GM19395 (cell line): ENCODE measurements at regions not wholly inside any gene's neighbourhood (a gene's known extent, or its start where the extent isn't known, plus 50 kb on each side); places are given as distances from the start of the nearest gene placed in this dataset.

Source experiments
- ATAC-seq: cut with Tn5 transposase; IDR thresholded peaks from one replicate; pipeline ENCODE4 v1.9.1; 2021; ENCODE audit warnings: mild to moderate bottlenecking, moderate library complexity; ENCODE audit not compliant: unreplicated experiment

DNA sequence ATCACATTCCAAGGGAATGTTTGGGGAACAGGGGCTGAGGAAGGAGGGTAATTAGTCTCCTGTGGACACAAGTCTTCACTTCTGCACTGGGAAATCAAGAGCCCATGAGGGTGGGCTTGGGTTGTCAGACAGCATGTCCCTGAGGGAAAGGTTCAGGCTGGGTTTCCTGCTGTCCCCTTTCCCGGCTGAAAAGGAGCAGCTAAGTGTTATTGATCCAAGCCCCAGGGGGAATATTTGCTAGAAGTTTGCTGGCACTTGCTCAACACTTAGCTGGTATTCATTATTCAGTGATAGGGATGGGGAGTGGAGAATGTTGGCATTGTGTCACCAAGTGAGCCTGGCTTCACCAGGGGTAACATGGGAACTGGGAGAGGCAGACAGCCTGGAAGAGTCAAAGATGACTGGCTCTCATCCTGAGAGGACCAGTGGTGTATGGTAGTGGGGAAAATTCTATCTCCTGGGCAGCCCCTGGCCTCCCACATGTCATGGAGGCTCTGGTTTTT is 344.4 kb upstream of the PODXL start:
- ATAC-seq: no peak

DNA sequence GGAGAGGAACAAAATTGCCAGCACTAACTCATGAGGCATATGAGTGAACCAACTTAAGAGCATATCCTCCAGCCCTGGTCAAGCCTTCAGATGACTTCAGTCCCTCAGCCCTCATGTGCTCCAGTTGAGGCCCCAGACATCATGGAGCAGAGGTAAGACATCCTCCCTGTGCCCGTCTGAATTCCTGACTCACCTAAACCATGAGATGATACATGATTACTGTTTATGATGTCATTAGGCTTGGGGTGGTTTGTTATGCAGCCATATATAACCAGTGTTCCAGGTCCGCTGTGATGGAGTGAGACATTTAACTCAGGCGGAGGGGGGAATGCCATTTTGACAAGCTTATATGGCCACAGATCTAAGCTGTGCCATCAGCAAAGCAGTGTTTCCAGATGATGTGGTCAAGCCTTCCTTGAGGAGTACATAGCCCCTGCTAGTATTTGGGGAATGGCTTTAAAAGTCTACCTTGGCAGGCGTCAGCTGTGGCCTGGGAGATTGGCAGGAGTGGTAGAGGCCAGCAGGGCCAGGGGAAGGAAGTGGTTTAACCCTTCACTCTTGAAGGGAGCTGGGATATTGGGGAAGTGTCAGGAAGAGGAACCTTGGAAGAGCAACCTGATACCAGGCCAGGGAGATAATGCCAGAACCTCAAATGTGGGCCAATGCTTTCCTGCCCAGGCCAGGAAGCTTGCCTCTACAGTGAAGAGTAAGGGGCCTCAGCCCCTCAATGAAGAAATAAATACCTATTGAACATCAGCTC is 343.0 kb upstream of the PODXL start:
- no peak for ATAC-seq

DNA sequence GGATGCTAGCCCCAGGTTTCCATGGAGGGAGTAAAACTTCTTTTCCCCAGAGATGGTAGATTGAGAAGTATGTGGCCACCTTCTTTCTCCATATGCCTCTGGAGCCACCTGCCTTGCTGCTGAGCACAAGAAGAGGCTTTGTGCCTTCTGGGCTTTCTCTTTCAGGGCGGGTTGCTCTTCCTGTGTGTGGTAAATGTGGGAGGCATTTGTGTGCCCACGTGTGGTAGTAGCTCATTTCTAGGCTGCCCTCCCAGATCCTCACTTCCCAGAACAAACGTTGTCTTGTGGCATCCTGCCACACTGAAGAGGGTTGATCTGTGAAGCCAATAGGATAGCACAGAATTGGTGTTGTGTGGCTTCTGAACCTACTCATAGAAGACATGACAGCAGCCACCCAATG is 342.0 kb upstream of the PODXL start:
- ATAC-seq: no peak

DNA sequence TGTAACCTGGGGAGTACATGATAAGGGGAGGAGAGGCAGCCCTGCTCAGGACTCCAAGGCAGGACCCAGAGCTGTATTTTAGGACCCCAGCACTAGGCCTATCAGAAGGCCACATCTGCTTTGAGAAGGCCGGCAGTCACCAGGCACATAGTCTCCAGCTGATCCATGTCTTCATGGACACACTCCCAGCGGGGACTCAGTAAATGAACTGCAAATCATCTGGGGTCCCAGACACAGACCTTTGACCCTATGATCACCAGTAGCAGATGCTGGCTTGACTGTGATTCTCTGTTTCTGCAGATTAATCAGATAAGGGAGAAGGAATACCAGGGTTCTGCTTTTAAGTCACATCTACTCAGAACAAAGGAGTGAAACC is 341.4 kb upstream of the PODXL start:
- ATAC-seq: no peak

- no peak for ATAC-seq
These were observed 340.8 kb upstream of the PODXL start for GRCh38 chr7:131897016-131897789.

DNA sequence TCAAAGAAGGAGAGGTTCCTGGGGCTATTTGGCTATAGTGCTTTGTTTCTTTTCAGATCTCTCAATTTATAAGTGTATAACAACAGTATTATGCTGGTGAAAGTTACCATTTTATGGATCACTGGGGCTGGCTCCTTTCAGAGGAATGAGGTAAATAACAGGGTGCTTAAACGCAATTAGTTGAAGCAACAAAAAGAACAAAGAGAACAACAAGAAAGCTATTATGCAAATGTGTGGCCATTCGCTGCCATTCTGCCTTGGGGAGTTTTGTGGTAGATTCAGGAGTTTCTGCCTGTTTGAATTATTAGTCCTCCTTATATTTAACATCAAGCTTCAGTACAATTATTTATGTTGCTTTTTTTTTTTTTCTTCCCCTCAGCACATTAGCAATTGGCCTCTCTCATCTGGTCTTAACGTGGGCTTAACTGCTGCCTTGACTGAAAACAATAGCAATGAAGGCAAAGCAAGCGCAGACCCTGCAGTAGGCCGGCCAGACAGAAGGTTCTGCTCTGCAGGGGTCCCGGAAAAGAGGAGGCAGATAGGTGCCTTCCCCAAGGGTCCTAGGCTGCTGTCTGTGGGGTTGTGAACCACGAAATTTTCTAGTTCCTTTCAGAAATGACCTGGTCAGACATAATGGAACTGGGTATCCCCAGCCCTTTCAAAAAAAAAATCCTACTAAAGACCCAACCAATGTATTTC is 339.9 kb upstream of the PODXL start:
- ATAC-seq: no peak

DNA sequence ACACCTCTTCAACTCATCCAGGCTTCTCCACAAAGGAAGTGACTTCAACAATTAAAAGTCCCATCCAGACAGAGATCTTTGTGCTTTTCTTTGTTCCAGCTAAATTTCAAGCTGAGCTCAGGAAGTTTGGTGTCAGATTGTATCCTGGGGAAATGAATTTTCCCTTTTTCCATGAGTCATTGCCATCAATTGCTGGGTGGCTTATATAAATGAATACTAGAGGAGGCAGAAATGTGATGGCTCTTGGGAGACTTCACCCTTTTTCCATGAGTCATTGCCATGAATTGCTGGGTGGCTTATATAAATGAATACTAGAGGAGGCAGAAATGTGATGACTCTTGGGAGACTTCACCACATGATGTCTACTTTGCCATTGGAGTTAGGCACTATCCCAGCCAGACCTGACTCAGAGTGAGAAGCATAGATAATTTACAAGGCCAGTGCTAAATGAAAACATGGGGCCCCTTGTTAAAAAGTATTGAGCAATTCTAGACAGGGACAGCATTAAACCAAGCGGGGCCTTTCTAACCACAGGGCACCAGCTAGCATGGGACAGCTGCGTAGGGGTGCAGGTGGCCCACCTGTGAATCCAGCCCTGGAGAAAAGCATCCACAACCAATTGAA is 339.2 kb upstream of the PODXL start:
- ATAC-seq: no peak

GRCh38 chr7:131893631-131894340 is 337.4 kb upstream of the PODXL start:
- ATAC-seq: no peak

DNA sequence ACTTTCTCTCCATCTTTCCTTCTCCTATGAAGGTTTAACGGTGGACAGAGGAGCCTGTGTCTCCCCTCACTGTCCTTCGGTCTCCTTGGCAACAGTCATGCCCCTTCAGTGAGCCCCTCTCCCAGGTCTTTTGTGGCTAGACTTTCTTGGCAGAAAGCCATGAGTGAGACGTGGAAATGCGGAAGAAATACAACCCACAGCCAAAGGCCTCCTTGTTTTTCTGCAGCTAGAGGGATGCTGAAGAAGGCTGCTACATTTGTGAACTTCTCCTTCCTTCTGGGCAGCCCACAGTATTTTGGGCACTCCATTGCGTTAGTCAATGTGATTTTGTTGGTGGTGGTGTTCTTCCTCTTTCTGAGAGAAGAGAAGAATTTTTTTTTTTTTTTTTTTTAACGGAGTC is 333.7 kb upstream of the PODXL start:
- no peak for ATAC-seq

GRCh38 chr7:131889572-131890150 is 333.2 kb upstream of the PODXL start:
- ATAC-seq: no peak

DNA sequence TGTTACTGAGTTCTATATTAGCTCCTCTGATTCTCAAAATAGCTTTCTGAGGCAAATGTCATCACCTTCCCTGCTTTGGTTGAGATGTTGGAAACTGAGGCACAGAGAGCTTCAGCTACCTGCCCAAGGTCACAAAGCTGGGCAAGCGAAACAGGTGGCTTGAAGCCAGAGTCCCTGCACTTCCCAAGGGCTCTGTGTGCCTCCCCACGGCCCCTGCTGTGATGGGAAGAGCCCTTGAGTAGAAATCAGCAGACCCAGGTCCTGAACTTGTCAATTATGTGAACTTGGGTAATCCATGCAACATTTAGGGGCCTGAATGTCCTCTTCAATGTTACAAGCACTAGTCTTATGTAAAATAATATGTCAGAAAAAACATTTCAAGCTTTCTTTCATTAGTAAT is 327.3 kb upstream of the PODXL start:
- ATAC-seq: no peak

- no peak for ATAC-seq
These were observed 326.8 kb upstream of the PODXL start for GRCh38 chr7:131883196-131883595.

DNA sequence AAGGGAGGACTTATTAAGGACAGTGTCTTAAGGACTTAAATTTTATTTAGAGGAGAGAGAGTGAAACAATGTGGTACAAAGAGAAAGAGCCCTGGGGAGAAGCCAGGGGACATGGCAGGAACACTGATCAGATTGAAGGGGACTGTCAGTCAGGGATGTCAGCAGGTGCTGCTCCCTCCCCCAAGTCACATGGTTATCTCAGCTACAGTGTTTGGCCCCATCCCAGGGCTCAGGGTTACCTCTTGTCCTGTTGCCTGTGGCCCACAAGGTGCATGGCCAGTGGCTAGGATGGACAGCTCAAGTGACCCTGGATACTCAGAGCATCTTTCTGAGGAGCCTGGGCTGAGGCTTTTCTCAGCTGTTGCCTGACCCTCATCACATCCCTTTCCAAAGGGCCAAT is 325.9 kb upstream of the PODXL start:
- ATAC-seq: no peak

GRCh38 chr7:131880078-131880477 is 323.6 kb upstream of the PODXL start:
- ATAC-seq: no peak

GRCh38 chr7:131879424-131879823 is 323.0 kb upstream of the PODXL start:
- no peak for ATAC-seq

DNA sequence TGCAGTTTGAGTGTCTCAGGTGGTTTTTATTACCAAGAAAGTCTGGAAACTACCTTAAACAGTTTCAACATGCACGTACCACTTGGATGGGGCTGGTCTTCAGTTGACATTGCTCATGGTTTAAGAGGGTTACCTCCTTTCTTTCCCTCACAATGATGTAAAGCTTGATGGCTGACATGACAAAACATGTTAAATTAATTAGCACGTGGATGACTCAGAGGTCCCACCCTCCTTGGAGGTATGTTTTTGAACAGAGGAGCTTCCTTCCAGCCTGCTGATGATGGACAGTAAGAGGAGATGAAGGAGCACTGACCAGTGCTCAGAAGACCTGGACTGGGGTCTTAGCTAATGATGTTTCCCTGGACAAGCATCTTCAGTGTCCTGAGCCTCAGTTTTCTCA is 322.3 kb upstream of the PODXL start:
- ATAC-seq: no peak

DNA sequence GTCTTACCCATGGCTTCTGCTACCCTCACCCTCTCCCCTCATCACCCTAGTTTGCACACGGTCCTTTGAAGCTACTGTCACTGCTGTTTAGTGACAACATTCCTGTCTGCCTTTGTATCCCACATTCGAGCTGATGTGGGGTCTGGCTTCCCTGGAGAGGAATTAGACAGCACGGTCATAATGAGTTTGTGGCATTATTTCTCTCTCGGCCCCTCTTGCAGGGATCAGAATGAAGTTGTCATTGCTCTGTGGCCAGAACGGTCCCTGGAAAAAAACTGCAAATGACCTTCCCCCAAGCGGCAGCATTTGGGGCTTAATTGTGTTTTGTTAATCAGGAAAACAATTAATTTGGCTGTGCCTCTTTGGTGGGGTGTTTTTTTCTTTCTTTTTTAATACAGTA is 317.2 kb upstream of the PODXL start:
- no peak for ATAC-seq

GRCh38 chr7:131869986-131870385 is 313.6 kb upstream of the PODXL start:
- no peak for ATAC-seq

DNA sequence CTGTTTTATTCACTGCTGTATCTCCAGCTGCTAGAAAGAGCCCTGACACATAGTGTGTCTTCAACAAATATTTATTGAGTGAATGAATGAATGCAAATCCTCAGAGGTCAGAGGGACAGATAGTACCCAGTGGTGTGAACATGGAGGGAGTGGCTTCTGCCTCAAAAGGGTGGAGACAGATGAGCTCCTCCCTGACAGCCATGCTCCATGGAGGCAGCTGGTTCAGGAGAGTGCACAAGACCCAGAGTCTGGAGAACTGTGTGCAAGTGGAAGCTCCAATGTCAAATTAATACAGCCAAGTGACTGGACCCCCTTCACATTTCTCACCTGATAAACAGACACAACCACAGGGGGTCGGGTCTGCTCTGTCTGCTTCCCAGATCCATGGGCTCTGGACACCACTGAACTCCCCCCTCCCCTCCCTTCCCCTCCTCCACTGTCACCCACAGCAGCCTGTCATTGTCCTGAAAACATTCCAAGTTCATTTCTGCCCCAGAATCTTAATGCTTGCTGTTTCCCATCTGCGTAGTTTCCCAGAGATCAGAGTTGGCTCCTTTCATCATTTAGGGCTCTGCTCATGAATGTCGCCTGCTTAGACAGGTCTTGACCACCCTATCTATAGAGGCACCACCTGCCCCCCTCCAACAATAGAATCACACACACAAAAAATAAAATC is 312.9 kb upstream of the PODXL start:
- no peak for ATAC-seq

GRCh38 chr7:131867461-131867860 is 311.0 kb upstream of the PODXL start:
- ATAC-seq: no peak
